Activated T-cell treated with anti-CD3 and anti-CD28 coated beads, Interleukin-2, amount 50 U/mL, for 72 hours (primary cell): ENCODE measurements at regions not wholly inside any gene's neighbourhood (a gene's known extent, or its start where the extent isn't known, plus 50 kb on each side); places are given as distances from the start of the nearest gene placed in this dataset.

Experiments
- ATAC-seq, 2 donors: fragments of 150-1000 bp; cut with Tn5 transposase; replicated peaks in 1 of 2; 2 replicates each; pipeline ENCODE4 v1.10.0; 2021; ENCODE audit warnings: moderate library complexity in 2 of 2, mild to moderate bottlenecking in 1 of 2
- DNase-seq, 2 donors: peaks; one replicate each; pipeline ENCODE4 v3.0.0; 2021 to 2022; ENCODE audit warnings: mixed read lengths in 1 of 2
- H3K27ac Mint-ChIP-seq: one replicate; pipeline ENCODE4 v1.8.0; 2022; ENCODE audit warnings: mild to moderate bottlenecking, moderate library complexity, mixed read lengths
- H3K27me3 Mint-ChIP-seq: one replicate; pipeline ENCODE4 v1.8.0; 2022; ENCODE audit warnings: low read depth, mixed read lengths
- H3K36me3 Mint-ChIP-seq, 2 donors: one replicate each; pipeline ENCODE4 v1.8.0; 2022; ENCODE audit warnings: mixed read lengths in 2 of 2, mild to moderate bottlenecking in 1 of 2; ENCODE audit not compliant: insufficient read depth in 2 of 2
- H3K4me1 Mint-ChIP-seq: one replicate; pipeline ENCODE4 v1.8.0; 2022; ENCODE audit warnings: low read depth, mixed read lengths
- H3K4me3 Mint-ChIP-seq, 2 donors: one replicate each; pipeline ENCODE4 v1.8.0; 2022; ENCODE audit warnings: mild to moderate bottlenecking in 2 of 2, mixed read lengths in 2 of 2, moderate library complexity in 2 of 2
- H3K9me3 Mint-ChIP-seq, 2 donors: one replicate each; pipeline ENCODE4 v1.8.0; 2022; ENCODE audit warnings: mixed read lengths in 2 of 2

DNA sequence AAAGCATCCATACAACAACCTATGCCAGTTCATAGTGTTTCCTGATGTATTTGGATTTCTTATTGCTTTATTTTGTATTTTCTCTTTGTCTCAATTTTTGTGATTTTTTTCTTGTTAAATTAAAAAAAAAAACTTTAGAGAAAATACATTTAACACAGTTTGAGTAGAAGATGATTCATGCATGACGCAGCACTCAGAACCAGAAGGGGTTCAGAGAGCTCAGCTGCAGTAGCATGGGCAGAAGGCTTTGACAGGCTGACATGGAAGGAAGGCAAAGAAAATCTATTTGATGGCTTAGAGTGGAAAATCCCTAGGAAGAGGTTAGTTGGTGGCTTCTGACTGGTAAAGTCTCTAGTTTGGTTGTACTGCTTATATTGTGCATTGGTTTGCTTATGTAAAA, 207.2 kb upstream of the STXBP5 start:
- ATAC-seq (no peak), DNase-seq (no peak)
- no peaks in the 10 kb centered on the region for H3K4me1 Mint-ChIP-seq
- no peak overlapping the region for H3K4me3 Mint-ChIP-seq
- H3K27me3 Mint-ChIP-seq = peaks cover 7% of the 10 kb centered on the region
- H3K9me3 Mint-ChIP-seq = no peaks in the 10 kb centered on the region
- no peak overlapping the region for H3K27ac Mint-ChIP-seq
- H3K36me3 Mint-ChIP-seq = no peaks in the 10 kb centered on the region

DNA sequence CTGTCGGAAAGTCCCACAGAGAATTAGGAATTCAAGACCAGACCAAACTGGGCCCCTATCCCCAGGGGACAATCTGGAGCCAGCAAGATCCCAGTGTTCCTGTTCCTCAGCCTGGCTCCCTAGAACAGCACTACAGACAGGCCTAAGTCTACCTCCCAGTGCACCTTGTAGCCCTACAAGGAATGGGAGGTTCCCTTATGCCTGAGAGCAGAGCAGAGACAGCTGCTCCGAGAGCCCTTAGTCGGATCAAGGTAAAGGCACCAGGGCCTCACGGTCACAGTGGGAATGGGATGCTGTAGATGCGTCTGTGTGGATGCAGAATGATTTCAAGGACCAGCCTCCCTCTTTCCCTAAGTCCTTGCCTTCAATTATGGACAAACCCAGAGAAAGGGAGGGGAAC, 204.5 kb upstream of the STXBP5 start:
- H3K27ac Mint-ChIP-seq = no peak overlapping the region
- H3K36me3 Mint-ChIP-seq = no peaks in the 10 kb centered on the region
- no peak overlapping the region for H3K4me3 Mint-ChIP-seq
- ATAC-seq = no peak
- H3K27me3 Mint-ChIP-seq = peaks cover 7% of the 10 kb centered on the region
- DNase-seq = no peak
- no peaks in the 10 kb centered on the region for H3K4me1 Mint-ChIP-seq
- no peaks in the 10 kb centered on the region for H3K9me3 Mint-ChIP-seq

DNA sequence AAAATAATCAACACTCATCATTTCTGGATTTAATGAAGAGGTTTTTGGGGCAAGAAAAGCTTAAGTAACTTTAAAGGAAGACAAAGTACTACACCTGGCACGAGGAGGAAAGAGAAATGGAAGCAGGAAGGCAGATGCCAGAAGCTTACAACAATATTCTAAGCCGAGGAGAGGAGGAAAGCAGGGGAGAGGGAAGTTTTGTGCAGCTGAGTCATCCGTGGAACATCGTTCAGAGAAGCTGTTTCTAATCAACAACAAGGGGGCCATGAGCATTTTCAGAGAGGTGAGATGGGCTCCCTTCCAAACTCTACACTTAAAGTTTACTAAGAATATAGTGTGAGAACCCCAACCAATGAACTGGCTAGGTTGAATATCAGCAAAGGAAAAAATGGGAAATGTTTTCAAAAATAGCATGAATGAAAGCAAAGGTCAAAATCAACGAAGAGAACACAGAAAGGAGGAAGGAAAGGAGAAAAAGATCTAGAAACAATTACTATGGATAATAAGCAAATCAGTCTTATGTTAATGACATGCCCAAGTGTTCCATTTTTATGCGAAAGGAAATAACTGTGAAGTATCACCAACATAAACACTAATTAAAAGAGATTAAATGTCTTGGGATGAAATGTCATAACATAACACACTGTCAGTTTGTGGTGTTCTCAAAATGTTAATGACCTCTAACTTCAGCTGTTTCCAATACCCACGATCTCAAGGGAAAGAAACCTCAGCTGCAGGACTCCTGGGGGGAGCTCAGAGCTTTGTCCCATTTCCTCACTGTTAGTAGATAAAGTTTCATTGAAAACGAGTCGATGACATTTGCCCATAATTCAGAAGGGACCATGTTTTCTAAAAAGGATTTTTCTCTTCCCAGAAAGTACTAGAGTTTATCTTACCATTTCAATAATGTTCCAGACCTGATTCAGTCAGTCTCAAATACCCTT, 203.4 kb upstream of the STXBP5 start:
- no peak overlapping the region for H3K27ac Mint-ChIP-seq
- no peaks in the 10 kb centered on the region for H3K9me3 Mint-ChIP-seq
- H3K36me3 Mint-ChIP-seq = no peaks in the 10 kb centered on the region
- no peaks in the 10 kb centered on the region for H3K4me1 Mint-ChIP-seq
- peaks cover 7% of the 10 kb centered on the region for H3K27me3 Mint-ChIP-seq
- DNase-seq (no peak), ATAC-seq (no peak)
- no peak overlapping the region for H3K4me3 Mint-ChIP-seq

DNA sequence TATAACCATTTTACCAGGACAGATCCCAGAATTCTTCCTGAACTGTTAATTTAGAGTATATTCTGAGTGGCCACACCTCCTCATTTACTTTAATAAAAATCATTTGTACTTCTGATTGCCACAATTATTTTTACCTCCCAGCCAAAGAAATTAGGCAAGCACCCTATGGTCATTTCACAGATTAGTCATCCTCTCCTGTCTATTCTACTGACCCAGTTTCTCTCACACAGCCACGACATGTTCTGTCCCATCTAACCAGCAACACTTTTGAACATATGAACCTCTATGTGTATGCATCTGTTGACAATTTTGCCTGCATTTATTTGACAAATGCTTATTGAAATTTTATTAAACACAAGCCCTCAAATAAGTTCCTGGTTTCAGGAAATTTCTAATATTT, 202.6 kb upstream of the STXBP5 start:
- Mint-ChIP-seq H3K4me1 (no peaks in the 10 kb centered on the region), H3K27ac (no peak overlapping the region), H3K9me3 (no peaks in the 10 kb centered on the region), H3K4me3 (no peak overlapping the region), H3K36me3 (no peaks in the 10 kb centered on the region), H3K27me3 (peaks cover 7% of the 10 kb centered on the region)
- no peak for DNase-seq
- no peak for ATAC-seq

DNA sequence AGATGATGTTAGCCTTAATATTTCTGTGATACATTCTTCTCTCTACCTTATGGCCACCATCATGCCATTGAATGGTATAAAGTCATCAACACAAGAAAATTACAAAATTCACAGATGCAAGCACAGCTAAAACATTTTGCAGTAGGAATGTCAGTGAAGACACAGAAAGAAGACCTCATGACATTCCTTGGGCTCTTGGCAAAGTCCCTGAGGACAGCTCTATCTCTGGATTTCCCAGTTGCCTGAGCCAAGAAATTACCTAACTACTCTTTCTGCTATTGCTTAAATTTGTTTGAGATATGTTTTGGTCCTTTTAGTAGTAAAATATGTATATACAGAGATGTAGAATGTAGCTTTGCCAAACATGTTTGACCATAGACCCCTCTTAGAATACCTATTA, 201.0 kb upstream of the STXBP5 start:
- ATAC-seq = no peak
- Mint-ChIP-seq H3K36me3 (no peaks in the 10 kb centered on the region), H3K4me1 (no peaks in the 10 kb centered on the region), H3K4me3 (no peak overlapping the region), H3K9me3 (no peaks in the 10 kb centered on the region), H3K27ac (no peak overlapping the region), H3K27me3 (peaks cover 7% of the 10 kb centered on the region)
- no peak for DNase-seq

DNA sequence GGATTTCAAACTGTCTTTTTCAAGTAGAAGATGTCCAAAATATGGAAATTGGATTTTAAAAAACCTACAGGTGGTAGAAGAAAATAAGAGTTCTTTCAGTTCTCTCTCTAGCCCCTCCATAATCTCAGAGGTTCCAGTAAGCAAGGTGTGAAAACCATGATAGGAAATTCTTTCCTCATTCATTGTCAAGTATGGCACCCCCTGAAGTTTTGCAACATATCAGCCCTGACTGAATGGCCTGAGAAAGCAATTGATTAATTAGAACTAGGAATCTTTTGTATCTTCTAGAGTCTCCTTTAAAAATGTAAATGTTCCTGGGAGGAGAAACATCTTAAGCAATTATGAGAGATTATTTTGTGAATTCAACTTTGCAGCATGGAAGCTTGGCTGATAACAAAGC, 198.7 kb upstream of the STXBP5 start:
- DNase-seq = no peak

DNA sequence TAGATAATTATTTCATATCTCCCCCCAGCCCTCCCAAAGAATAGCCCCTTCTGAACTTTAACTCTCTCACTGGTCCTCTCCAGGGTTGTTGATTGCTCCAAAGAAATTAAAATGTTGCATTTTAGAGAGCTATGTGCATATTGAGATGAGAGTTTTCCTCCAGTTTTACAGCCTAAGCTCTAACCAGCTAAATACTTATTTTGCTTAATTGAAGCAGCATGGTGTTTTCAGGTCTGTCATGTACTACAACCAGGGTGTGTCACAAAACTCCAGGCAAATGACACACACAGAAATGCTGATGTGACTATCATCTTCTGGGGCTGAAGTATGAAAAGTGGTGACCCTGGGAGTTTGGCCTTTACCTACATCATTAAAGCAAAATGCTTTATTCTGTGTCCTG, 196.8 kb upstream of the STXBP5 start:
- ATAC-seq = no peak
- Mint-ChIP-seq H3K36me3 (peaks cover 2 to 3% of the 10 kb centered on the region in 2 donors), H3K9me3 (peaks cover 0 to 3% of the 10 kb centered on the region in 2 donors)

More for the DNA sequence above, 198.7 kb upstream of the STXBP5 start:
- no peaks in the 10 kb centered on the region for H3K4me1 Mint-ChIP-seq
- no peak overlapping the region for H3K27ac Mint-ChIP-seq
- H3K9me3 Mint-ChIP-seq = peaks cover 0 to 3% of the 10 kb centered on the region in 2 donors
- H3K4me3 Mint-ChIP-seq = no peak overlapping the region
- ATAC-seq = no peak
- peaks cover 6% of the 10 kb centered on the region for H3K27me3 Mint-ChIP-seq
- peaks cover 2 to 3% of the 10 kb centered on the region in 2 donors for H3K36me3 Mint-ChIP-seq

DNA sequence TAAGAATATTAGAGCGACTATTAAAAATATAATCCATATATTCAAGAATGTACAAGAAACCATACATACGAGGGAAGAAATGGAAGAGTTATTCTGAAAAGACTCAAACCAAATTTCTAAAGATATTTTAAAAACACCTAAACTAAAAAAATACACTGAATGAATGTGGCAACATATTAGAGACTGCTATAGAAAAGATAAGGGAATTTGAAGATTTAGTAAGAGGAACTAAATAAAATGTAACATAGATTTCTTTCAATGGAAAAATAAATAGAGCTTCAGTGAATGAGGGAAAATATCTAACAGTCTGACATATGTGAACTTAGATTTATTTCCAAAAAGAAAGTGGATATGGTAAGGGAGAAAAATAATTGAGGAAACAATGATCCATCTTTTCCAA, 194.9 kb upstream of the STXBP5 start:
- H3K4me3 Mint-ChIP-seq = peak overlapping the region in 1 of 2 donors; percentile 36

More for the DNA sequence above, 196.8 kb upstream of the STXBP5 start:
- no peak overlapping the region for H3K27ac Mint-ChIP-seq
- H3K27me3 Mint-ChIP-seq = no peaks in the 10 kb centered on the region
- H3K4me3 Mint-ChIP-seq = no peak overlapping the region
- no peak for DNase-seq
- H3K4me1 Mint-ChIP-seq = no peaks in the 10 kb centered on the region

DNA sequence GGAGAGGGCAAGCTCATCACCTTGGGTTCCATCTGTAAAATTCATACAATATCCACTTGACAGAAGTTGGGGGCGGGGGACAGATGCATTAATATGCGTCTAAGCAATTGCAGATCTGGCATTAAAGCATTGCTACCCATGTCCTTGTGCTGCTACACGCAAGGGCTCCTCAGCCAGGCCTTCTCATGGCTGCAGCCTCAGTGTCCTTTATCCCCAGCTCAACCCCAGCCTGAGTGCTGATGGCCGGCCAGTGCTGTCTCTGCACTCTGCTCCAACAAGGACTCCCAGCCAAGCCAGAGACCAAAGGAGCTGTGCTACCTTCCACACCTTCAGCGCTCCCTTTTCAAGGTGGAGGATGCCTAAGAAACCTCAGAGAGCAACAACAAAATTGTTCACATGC, 188.5 kb upstream of the STXBP5 start:
- no peak for ATAC-seq
- H3K9me3 Mint-ChIP-seq = no peaks in the 10 kb centered on the region
- H3K4me3 Mint-ChIP-seq = no peak overlapping the region
- DNase-seq = no peak
- H3K27ac Mint-ChIP-seq = no peak overlapping the region
- H3K4me1 Mint-ChIP-seq = peaks cover 10% of the 10 kb centered on the region
- H3K36me3 Mint-ChIP-seq = no peaks in the 10 kb centered on the region
- no peaks in the 10 kb centered on the region for H3K27me3 Mint-ChIP-seq

More for the DNA sequence above, 194.9 kb upstream of the STXBP5 start:
- Mint-ChIP-seq H3K9me3 (peaks cover 0 to 3% of the 10 kb centered on the region in 2 donors), H3K27ac (peak overlapping the region; percentile 33), H3K36me3 (peaks cover 2 to 3% of the 10 kb centered on the region in 2 donors), H3K27me3 (no peaks in the 10 kb centered on the region), H3K4me1 (no peaks in the 10 kb centered on the region)
- DNase-seq = no peak
- no peak for ATAC-seq

DNA sequence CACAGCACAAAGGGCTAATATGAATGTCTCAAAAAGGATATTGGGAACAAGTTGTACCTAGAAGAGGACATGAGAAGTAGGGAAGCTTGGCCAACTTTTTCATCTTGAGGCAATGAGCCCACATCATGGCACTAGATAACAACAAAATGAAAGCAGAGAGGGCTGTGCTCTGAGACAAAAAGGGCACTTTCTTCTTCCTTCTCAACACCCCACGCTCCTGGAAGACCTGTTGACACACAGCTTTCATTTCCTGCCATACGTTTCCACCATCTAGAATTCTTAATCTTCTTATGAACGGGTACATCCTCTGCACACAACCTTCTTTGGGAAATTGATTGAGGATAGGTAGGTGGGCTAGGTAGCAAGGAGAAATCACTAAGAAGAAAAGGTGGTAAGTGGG, 187.8 kb upstream of the STXBP5 start:
- ATAC-seq = peak in 1 of 2 donors; percentile 38
- DNase-seq = no peak
- Mint-ChIP-seq H3K27me3 (no peaks in the 10 kb centered on the region), H3K27ac (no peak overlapping the region), H3K36me3 (no peaks in the 10 kb centered on the region), H3K4me1 (peaks cover 10% of the 10 kb centered on the region), H3K9me3 (no peaks in the 10 kb centered on the region), H3K4me3 (no peak overlapping the region)

DNA sequence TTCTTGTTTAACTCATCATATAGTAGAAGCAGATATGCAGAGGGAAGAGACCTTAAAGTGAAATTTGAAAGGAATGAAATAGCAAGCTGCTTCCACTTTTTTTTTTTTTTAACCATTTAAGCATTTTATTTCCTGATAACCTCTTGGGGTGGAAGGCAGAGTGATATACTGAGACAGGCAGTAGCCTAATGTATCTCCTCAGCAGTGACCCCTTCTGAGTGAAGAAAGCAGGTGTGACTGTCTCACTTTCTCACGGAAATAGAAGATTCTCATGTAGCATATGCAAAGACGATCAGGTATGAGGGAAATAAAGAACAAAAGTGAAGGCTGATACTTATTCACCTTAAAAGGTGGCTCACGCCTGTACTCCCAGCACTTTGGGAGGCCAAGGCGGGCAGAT, 187.1 kb upstream of the STXBP5 start:
- peaks cover 10% of the 10 kb centered on the region for H3K4me1 Mint-ChIP-seq
- no peak overlapping the region for H3K4me3 Mint-ChIP-seq
- no peaks in the 10 kb centered on the region for H3K27me3 Mint-ChIP-seq
- ATAC-seq = no peak
- no peak for DNase-seq
- no peaks in the 10 kb centered on the region for H3K36me3 Mint-ChIP-seq
- H3K9me3 Mint-ChIP-seq = no peaks in the 10 kb centered on the region
- H3K27ac Mint-ChIP-seq = no peak overlapping the region

DNA sequence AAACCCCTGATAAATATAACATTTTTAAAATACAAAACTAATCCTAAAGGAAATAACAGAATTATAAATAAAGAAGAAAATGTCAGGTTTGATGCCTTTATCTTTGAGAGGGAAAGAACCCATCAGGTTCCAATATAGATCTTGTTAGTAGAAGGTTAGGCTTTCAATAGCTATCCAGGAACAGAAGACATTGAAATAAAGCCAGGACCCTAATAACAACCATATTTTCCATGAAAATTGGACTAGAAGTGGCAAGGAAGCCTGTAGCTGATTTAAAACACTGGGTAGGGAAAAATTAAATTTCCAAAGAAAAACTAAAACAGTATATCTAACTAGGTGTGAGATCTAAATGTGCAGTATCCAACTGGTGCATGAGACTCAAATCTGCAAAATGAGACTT, 185.2 kb upstream of the STXBP5 start:
- no peak for DNase-seq
- Mint-ChIP-seq H3K27ac (no peak overlapping the region), H3K27me3 (no peaks in the 10 kb centered on the region), H3K4me1 (peaks cover 10% of the 10 kb centered on the region), H3K9me3 (no peaks in the 10 kb centered on the region), H3K36me3 (no peaks in the 10 kb centered on the region), H3K4me3 (no peak overlapping the region)
- no peak for ATAC-seq

DNA sequence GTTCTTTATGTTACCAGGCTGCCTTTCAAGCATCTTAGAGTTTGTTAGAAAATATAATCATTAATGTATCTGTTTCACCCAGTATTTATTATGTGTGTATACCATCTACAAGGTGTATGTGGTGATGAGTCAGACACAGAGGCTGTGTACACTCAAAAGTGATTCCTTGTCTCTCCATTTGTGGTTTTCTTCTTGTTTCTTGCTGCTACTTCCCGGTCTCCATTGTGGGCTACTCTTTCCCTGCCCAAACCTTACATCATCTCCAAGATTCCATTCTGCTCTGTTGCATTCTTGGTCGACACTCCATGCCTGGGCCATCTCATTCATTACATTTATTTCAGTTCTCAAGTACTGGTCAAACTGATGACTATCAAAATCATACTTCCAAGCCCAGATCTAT, 182.2 kb upstream of the STXBP5 start:
- Mint-ChIP-seq H3K4me1 (peaks cover under 1% of the 10 kb centered on the region), H3K27ac (no peak overlapping the region), H3K9me3 (no peaks in the 10 kb centered on the region), H3K36me3 (no peaks in the 10 kb centered on the region), H3K27me3 (no peaks in the 10 kb centered on the region), H3K4me3 (no peak overlapping the region)
- DNase-seq (no peak), ATAC-seq (no peak)

DNA sequence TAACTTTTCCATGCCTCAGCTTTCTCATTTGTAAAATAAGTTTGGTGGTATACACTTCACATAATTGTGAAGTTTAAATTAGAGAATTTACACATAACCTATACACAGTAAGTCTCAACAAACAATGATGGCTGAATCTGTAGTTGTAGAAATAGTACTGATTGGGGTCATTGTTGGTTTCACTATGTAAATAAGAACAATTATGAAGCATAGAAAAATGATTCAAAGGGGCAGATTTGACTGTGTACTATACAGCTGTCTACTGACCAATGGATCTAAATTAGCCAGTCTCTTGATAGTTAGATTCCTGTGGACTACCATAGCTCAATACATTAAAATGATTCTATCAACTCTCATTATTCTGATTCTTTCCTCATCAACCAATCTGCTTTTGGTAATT, 181.1 kb upstream of the STXBP5 start:
- Mint-ChIP-seq H3K36me3 (no peaks in the 10 kb centered on the region), H3K4me3 (no peak overlapping the region)

More for the DNA sequence above, 181.1 kb upstream of the STXBP5 start:
- Mint-ChIP-seq H3K4me1 (no peaks in the 10 kb centered on the region), H3K27ac (no peak overlapping the region), H3K9me3 (no peaks in the 10 kb centered on the region), H3K27me3 (no peaks in the 10 kb centered on the region)
- DNase-seq = no peak
- no peak for ATAC-seq
